NCI-H1436 treated with DMSO at 0.1 percent for 48 hours (cell line): ENCODE measurements at regions not wholly inside any gene's neighbourhood (a gene's known extent, or its start where the extent isn't known, plus 50 kb on each side); places are given as distances from the start of the nearest gene placed in this dataset.

Experiments used
- DNase-seq: peaks from one replicate; lab custom pipeline; 2025; lab: John Stamatoyannopoulos, UW

- no peak for DNase-seq
Observed at GRCh38 chr3:31004025-31004678, 109.7 kb upstream of the GADL1 start.

DNA sequence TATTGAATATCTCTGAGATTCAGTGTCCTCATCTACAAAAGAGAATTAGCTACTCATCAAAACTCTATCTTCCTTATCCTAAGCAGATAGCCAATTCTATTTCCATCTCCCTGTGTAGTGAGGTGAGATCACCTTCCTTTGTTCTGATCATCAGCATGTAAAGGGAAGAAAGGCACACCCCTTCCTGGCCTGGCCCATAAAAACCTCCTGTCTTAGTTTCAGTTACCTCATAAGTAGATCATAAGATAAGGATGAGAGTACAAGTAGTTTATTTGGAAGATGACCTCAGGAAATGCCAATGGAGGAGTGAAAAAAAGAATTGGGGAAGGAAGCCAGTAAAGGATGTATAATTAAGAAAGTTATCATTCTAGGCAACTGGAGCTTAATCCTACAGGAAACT is 114.5 kb upstream of the GADL1 start:
- DNase-seq = no peak

- no peak for DNase-seq
Observed at GRCh38 chr3:31009881-31010280, 115.4 kb upstream of the GADL1 start.

DNA sequence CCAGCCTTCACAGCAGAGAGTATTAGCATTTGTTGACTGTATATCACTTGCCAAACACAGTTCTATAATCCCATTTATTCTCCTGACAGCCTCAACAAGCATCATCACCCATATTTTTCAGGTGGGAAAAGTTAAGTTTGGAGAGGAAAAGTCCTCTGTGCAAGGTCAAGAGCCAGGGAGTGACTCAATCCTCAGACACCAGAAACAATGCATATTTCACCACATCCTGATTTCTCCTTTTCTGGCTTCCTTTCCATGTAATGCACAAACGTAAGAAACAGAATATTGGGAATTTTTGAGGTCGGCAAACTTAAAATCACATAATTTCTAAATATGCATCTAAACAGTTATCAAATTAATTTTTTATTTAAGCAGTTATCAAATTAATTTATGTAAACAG is 116.0 kb upstream of the GADL1 start:
- no peak for DNase-seq

DNA sequence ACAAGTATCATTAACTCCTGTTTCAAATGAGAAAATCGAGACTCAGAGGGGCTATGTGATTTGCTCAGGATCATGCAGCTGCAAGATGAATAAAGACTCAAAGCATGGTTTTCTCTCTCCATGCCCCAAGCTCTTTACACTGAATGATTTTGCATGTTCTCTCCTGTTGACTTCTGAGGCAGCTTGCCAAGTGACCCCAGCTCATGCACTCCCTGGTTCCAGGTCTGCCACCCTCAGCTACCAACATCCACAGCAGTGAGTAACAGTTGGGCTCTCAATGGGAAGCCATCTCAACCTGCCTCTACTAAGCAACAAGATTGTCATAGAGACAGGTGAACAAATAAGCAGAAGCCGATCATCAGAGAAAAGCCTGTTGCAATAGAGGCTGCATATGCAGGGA is 116.9 kb upstream of the GADL1 start:
- no peak for DNase-seq

- DNase-seq = no peak
Observed at GRCh38 chr3:31013090-31013489, 118.6 kb upstream of the GADL1 start.

DNA sequence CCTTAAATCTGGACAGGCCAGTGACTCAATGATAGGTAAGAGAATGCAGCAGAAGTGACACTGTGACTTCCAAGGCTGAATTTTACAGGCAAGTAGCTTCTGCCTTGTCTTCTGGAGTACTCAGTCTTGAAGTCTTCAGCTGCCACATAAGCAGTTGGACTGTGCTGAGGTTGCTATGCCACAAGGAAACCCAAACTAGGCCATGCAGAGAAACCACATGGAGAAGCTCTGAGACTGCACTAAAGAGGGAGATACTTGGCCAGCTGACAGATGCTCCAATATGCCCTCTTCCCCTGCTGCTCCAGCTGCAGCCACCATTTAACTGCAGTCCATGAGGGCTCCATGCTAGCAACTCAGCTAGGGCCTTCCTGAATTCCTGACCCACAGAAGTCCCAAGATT is 119.4 kb upstream of the GADL1 start:
- DNase-seq = no peak

- DNase-seq = no peak
Observed at GRCh38 chr3:31014317-31015040, 120.0 kb upstream of the GADL1 start.

DNA sequence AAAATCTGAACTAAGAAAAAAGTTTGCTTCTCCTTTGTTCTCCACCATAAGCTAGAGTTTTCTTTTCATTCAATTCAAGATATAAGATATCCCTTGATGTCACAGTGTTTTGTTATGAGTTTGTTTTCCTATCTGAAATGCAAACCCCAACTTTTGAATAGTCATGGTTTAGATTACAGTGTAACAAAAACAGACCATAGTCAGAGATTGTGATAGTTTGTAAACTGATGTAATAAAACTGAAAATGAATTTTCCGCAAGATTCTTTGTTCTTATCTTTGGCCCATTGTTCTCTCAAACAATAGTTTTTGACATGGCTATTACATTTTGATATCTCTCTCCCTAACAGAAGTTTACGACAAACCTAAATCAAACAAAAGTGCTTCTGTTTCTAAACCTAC is 121.7 kb upstream of the GADL1 start:
- DNase-seq = no peak

- no peak for DNase-seq
Observed at GRCh38 chr3:31022716-31023115, 128.3 kb upstream of the GADL1 start.

DNA sequence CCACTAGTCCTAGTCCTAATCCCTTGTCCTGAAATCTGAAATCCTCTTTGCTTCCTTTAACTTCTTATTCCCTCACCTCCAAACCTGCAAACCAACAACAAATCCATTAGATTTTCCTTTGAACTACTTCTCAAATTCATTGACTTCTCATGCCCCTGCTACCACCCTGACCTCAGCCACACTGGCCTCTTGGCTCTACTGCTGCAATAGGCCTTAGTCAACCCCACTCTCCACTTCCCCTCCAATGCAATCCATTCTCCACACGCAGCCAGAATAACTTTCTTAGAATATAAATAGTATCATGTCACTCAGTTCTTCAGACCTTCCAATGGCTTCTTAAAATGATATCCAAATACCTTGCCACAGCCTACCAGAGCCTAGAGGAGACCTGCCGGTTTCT is 131.1 kb upstream of the GADL1 start:
- no peak for DNase-seq

DNA sequence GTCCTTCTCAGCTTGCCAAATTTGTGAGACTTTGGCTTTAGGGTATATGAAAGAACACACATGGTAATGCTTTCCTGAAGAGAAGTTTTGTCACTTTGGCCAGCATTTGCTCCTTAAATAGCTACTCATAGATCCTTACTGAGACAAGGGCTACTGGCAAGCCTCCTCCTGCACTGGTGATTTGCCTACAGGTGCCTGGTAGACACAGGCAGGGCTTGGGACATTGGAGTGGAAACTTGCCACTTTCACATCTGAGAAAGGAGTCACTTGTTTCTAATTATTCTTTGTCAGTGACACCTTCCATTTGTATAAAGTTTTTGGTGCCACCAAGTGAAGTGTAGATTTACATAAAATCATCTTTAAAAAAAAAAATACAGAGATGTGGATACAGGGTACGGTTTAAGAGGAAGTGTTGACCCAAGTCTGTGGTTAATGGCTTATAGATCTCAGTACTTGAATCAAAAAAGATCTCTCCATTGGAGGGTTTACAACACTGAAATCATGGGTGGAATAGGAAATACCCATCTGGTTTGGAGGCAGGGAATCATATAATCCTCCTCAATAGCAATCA is 132.8 kb upstream of the GADL1 start:
- no peak for DNase-seq

- no peak for DNase-seq
Observed at GRCh38 chr3:31027914-31028313, 133.5 kb upstream of the GADL1 start.

DNA sequence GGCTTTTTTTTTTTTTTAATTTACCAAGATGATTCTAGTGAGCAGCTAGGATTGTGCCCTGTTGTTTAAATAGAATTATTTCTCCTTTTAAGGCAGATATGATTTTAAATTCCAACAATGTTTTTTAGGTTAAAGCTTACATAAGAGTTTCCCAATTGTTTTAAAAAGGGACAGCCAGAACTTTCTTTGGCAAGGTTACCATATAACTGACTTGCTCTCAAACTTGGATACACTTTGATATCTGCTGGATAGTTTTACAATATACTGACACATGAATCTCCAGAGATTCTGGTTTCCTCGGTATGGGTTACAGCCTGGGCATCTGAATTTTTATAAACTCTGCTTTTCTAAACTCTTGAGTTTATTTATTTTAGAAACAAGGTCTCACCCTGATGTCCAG is 134.3 kb upstream of the GADL1 start:
- DNase-seq = no peak

GRCh38 chr3:31029706-31030105 is 135.2 kb upstream of the GADL1 start:
- no peak for DNase-seq

- no peak for DNase-seq
Observed at GRCh38 chr3:31035681-31036080, 141.2 kb upstream of the GADL1 start.

DNA sequence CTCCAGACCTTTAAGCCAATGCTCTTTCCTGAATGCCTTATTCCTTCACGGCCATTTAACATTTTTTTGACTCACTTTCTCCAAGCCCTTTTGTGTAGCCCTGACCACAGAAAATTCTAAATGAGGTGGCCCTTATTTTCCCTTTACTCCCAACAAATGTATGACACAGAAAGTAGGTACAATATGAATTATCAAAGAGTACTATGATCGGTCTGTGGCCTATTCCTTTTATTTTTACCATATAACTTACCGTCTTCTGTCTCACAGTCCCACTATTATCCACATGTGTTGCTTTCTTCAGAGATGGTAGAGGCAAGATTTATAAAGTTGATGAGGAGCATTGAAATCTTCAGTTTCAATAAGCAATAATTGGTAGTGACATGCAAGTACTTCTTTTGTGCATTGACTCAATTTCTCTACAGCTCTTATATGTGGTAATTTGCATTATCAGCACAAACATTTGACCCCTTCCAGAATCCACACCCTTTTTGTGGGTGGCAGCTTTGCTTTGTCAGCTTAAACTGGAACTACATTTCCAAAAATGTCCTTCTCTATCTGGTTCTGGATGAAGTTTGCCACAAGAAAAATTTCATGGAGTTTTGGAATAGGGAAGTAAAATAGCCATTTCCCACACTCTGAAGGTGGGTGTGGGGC is 143.8 kb upstream of the GADL1 start:
- no peak for DNase-seq

- DNase-seq = no peak
Observed at GRCh38 chr3:31039145-31039544, 144.7 kb upstream of the GADL1 start.

- DNase-seq = no peak
Observed at GRCh38 chr3:31041161-31041978, 146.9 kb upstream of the GADL1 start.

DNA sequence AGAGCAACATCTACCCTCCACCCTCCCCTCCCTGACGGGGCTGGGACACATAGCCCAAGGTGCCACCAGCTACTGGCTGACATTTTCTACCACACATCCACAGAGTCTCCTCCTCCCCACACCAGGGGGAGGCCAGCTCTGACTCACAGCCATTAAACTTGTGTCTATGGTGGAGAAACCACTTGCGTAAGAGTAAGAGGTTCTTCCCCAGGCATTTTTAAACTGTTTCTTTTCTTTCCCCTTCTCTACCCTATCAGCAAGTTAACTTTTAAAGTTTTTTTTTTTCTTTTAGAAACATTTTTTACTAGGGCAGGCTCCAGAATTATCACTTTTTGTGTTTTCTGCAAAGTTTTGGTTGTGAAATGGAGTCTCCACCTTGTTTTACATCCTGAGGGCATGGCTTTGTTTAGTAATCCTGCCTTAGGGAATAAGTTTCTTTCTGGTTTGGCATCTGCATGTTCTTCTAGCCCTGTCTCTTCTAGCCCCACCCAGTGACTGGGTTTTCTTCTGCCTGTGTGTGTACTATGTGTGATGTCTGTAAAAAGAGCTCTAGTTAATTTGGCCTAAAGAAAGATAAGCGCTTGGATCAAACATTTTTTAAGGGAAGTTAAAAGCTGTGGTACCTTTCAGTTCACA is 148.8 kb upstream of the GADL1 start:
- DNase-seq = no peak

GRCh38 chr3:31047673-31048072 is 153.2 kb upstream of the GADL1 start:
- DNase-seq = no peak

GRCh38 chr3:31048143-31048542 is 153.7 kb upstream of the GADL1 start:
- no peak for DNase-seq
